Type B pancreatic cell (in vitro differentiated cells): ENCODE measurements at regions not wholly inside any gene's neighbourhood (a gene's known extent, or its start where the extent isn't known, plus 50 kb on each side); places are given as distances from the start of the nearest gene placed in this dataset.
"Not testable (repeated sequence)": the region's sequence is repeated elsewhere in the genome, so short reads cannot be mapped to it uniquely, and the experiment has no call there.

ENCODE experiments used
- DNase-seq: peaks from one replicate; pipeline ENCODE4 v3.0.0; 2021; ENCODE audit warnings: mixed read lengths; ENCODE audit not compliant: unreplicated experiment; ENCODE audit errors: extremely low spot score
- H3K27ac Mint-ChIP-seq: 2 replicates; pipeline ENCODE4 v1.8.0; 2021; ENCODE audit warnings: mild to moderate bottlenecking, mixed read lengths
- H3K27me3 Mint-ChIP-seq: 2 replicates; pipeline ENCODE4 v1.8.0; 2021; ENCODE audit warnings: mixed read lengths
- H3K36me3 Mint-ChIP-seq: 2 replicates; pipeline ENCODE4 v1.8.0; 2021; ENCODE audit warnings: mixed read lengths
- H3K4me1 Mint-ChIP-seq: one replicate; pipeline ENCODE4 v1.8.0; 2021; ENCODE audit warnings: mixed read lengths; ENCODE audit not compliant: unreplicated experiment
- H3K4me3 Mint-ChIP-seq: 2 replicates; pipeline ENCODE4 v1.8.0; 2021; ENCODE audit warnings: mild to moderate bottlenecking, mixed read lengths
- H3K9me3 Mint-ChIP-seq: 2 replicates; pipeline ENCODE4 v1.8.0; 2021; ENCODE audit warnings: mixed read lengths
- CTCF ChIP-seq: fragments of 200-600 bp; sonication (generic); conservative IDR thresholded peaks from 2 replicates; pipeline ENCODE4 v1.5.0; 2021; ENCODE audit warnings: antibody characterized with exemption, mild to moderate bottlenecking

GRCh38 chr12:131334835-131335234 lies 376.1 kb upstream of the SFSWAP start:
- H3K27me3 Mint-ChIP-seq = peaks cover 15% of the 10 kb centered on the region
- peaks cover 4% of the 10 kb centered on the region for H3K9me3 Mint-ChIP-seq
- no peaks in the 10 kb centered on the region for H3K36me3 Mint-ChIP-seq
- H3K4me3 Mint-ChIP-seq = no peak overlapping the region
- no peak for TF ChIP-seq CTCF
- DNase-seq = no peak
- H3K4me1 Mint-ChIP-seq = no peaks in the 10 kb centered on the region
- H3K27ac Mint-ChIP-seq = no peak overlapping the region

DNA sequence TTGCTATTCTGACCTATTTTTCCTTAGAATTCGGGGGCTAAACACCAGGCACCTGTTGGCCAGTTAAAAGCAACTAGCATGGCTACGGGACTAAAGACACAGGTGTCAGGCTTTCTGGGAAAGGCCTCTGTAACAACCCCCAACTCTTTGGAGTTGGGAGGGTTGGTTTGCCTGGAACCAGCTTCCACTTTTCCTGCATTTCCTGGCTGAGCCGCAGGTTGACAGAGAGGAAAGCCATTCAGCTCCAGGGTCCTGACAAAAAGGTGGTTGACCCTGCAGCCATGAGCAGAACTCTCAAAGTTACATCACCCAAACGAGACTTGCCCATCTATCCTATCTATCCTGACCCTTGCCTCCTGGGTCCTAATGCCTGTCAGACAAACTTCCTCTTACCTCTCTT lies 375.4 kb upstream of the SFSWAP start:
- Mint-ChIP-seq H3K4me3 (no peak overlapping the region), H3K4me1 (no peaks in the 10 kb centered on the region), H3K9me3 (peaks cover 4% of the 10 kb centered on the region), H3K27ac (no peak overlapping the region), H3K27me3 (peaks cover 18% of the 10 kb centered on the region), H3K36me3 (no peaks in the 10 kb centered on the region)
- DNase-seq = no peak
- no peak for TF ChIP-seq CTCF

DNA sequence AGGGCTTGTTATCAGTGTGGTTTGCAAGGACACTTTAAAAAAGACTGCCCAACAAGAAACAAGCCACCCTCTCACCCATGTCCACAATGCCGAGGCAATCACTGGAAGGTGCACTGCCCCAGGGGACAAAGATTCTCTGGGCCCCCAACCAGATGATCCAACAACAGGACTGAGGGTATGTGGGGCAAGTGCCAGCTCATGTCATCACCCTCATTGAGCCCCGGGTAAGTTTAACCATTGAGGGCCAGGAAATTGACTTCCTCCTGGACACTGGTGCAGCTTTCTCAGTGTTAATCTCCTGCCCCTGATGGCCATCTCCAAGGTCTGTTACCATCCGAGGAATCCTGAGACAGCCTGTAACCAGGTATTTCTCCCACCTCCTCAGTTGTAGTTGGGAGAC lies 373.0 kb upstream of the SFSWAP start:
- H3K27ac Mint-ChIP-seq, H3K4me3 Mint-ChIP-seq, H3K36me3 Mint-ChIP-seq, H3K4me1 Mint-ChIP-seq, DNase-seq, H3K9me3 Mint-ChIP-seq: not testable (repeated sequence)
- peaks cover 13% of the 10 kb centered on the region for H3K27me3 Mint-ChIP-seq

- H3K4me3 Mint-ChIP-seq = no peak overlapping the region
- DNase-seq = no peak
- H3K27me3 Mint-ChIP-seq = peaks cover 13% of the 10 kb centered on the region
- no peaks in the 10 kb centered on the region for H3K36me3 Mint-ChIP-seq
- no peak for TF ChIP-seq CTCF
- H3K4me1 Mint-ChIP-seq = no peaks in the 10 kb centered on the region
- H3K27ac Mint-ChIP-seq = no peak overlapping the region
- no peaks in the 10 kb centered on the region for H3K9me3 Mint-ChIP-seq
These were observed 370.2 kb upstream of the SFSWAP start for GRCh38 chr12:131340616-131341210.

DNA sequence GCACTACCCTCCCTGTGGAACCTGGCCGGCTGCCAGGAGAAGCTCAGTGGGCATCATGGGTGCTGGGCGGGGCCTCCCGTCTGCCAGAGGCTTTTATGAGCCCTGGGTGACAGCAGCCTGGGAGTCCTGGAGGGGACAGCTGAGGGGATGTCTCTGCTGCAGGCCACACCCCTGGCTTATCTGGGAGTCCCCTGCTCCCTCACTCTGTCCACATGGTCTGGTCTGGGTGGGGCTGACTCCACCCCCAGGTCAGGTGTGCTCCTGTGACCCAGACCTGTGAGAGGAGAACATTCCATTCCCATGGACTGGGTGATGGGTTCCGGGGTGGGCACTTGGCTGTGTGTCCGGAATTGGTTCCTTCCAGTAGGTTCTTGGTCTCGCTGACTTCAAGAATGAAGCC lies 369.3 kb upstream of the SFSWAP start:
- not testable (repeated sequence) for H3K27ac Mint-ChIP-seq, H3K4me3 Mint-ChIP-seq, H3K4me1 Mint-ChIP-seq, H3K36me3 Mint-ChIP-seq, H3K9me3 Mint-ChIP-seq, DNase-seq
- peaks cover 13% of the 10 kb centered on the region for H3K27me3 Mint-ChIP-seq

- peaks cover 17% of the 10 kb centered on the region for H3K27me3 Mint-ChIP-seq
- not testable (repeated sequence) for H3K27ac Mint-ChIP-seq
These were observed 367.5 kb upstream of the SFSWAP start for GRCh38 chr12:131343436-131343835.

DNA sequence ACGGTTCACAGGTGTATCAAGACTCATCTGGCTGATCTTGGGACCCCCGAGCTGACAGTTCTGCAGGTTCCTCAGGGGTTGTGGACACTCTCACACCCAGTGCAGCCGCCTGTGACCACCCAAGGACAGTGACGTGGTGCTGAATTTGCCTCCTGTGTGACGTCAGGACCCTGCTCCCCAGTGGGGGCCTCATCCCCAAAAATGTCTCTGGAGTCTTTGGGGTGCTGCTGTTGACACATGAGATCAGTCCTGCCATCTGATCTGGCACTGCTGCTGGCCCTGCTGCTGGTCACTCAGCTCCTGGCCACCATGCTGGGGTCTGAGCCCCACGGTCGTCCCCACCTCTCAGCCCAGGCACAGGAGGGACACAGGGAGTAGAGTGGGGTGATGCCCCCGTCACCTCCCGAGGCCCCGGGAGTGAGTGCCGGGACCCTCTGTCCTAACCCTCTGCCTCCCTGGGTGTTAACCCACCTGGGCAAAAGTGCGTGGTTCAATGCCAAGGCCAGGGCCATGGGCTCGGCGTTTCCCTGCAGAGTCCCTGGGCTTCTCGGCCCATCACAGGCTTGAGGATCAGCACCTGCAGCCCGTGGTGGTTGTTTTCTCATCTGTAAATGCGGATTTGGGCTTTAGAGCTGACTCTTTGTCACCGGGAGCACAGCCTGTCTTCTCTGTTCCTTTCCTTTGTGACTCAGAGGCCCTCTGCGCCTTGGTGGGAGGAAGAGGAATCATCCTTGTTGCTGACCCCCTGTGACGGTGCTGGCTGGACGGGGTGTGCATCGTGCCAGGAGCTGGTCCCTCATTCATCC lies 366.0 kb upstream of the SFSWAP start:
- Mint-ChIP-seq H3K27me3 (peaks cover 12% of the 10 kb centered on the region), H3K4me1 (peaks cover 22% of the 10 kb centered on the region)
- not testable (repeated sequence) for H3K27ac Mint-ChIP-seq, H3K4me3 Mint-ChIP-seq, H3K9me3 Mint-ChIP-seq, DNase-seq, H3K36me3 Mint-ChIP-seq

More at GRCh38 chr12:131343436-131343835, 367.5 kb upstream of the SFSWAP start:
- not testable (repeated sequence) for H3K36me3 Mint-ChIP-seq, DNase-seq, H3K4me1 Mint-ChIP-seq, H3K9me3 Mint-ChIP-seq, H3K4me3 Mint-ChIP-seq
